ENCODE measurements at regions not wholly inside any gene's neighbourhood (a gene's known extent, or its start where the extent isn't known, plus 50 kb on each side); places are given as distances from the start of the nearest gene placed in this dataset.
A peak's percentile ranks its signal among the peaks of the same experiment; 100 is the strongest.
"Not testable (repeated sequence)": the region's sequence is repeated elsewhere in the genome, so short reads cannot be mapped to it uniquely, and the experiment has no call there.

GRCh38 chr20:19920381-19921138 lies 96.6 kb upstream of the NAA20 start:
- Histone ChIP-seq H3K27ac (no peak overlapping the region), H3K9me3 (no peaks in the 10 kb centered on the region), H3K36me3 (ENCODE audit: low read depth, missing control alignments) (no peaks in the 10 kb centered on the region), H3K4me3 (no peak overlapping the region), H3K4me1 (peaks cover 4% of the 10 kb centered on the region), H3K27me3 (no peaks in the 10 kb centered on the region)
- intact Hi-C loops (cut with DNase I; ENCODE audit: low total_unique reads) = no loop called here
- WGBS, 2 donors = 88 to 92% methylated on average over 14 of the region's 14 CpGs
- no peak for DNase-seq
- TF ChIP-seq, protein P1, sequence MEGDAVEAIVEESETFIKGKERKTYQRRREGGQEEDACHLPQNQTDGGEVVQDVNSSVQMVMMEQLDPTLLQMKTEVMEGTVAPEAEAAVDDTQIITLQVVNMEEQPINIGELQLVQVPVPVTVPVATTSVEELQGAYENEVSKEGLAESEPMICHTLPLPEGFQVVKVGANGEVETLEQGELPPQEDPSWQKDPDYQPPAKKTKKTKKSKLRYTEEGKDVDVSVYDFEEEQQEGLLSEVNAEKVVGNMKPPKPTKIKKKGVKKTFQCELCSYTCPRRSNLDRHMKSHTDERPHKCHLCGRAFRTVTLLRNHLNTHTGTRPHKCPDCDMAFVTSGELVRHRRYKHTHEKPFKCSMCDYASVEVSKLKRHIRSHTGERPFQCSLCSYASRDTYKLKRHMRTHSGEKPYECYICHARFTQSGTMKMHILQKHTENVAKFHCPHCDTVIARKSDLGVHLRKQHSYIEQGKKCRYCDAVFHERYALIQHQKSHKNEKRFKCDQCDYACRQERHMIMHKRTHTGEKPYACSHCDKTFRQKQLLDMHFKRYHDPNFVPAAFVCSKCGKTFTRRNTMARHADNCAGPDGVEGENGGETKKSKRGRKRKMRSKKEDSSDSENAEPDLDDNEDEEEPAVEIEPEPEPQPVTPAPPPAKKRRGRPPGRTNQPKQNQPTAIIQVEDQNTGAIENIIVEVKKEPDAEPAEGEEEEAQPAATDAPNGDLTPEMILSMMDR (IDR thresholded peaks at IDR 0.05) = no peak
- TF ChIP-seq POLR2A (IDR thresholded peaks at IDR 0.05) = no peak

DNA sequence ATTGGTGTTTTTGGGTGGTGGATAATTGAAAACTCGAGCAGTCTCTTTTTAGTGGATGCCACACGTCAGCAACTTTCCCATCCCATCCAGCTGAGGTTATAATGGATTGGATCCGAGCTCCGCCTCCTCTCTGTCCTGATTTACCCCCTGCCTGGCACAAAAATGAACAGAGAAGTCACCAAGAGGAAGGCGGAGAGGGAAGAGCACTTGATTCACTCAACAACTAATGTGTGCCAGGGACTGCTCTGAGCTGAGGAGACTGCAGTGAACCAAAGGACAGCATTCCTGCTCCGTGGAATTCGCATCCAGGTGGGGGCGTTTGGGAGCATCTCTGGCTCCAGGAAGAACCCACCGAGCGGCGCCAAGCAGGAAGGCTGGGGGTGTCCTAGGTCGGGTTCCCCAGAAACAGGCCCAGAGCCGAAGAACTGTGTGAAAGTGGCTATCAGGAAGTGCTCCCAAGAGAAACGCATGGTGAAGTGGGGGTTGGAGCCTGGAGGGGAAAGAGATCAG lies 95.8 kb upstream of the NAA20 start:
- no peak overlapping the region for H3K27ac ChIP-seq
- DNase-seq = no peak
- WGBS, 2 donors = 67 to 70% methylated on average over 14 of the region's 14 CpGs

DNA sequence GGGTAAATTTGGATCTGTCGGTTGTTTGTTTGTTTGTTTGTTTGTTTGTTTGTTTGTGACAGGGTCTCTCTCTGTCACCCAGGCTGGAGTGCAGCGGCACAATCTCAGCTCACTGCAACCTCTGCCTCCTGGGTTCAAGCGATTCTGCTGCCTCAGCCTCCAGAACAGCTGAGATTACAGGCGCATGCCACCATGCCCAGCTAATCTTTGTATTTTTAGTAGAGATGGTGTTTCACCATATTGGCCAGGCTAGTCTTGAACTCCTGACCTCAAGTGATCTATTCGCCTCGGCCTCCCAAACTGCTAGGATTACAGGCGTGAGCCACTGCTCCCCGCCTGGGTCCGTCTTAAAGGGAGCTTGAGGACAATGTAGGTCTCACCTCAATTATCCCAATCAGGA lies 95.3 kb upstream of the NAA20 start:
- intact Hi-C loops (cut with DNase I; ENCODE audit: low total_unique reads); H3K36me3 ChIP-seq (ENCODE audit: low read depth, missing control alignments); H3K27ac ChIP-seq; H3K4me1 ChIP-seq; H3K9me3 ChIP-seq; DNase-seq; H3K4me3 ChIP-seq; H3K27me3 ChIP-seq: not testable (repeated sequence)
- 82 to 92% methylated on average over 9 of the region's 9 CpGs for WGBS, 2 donors

More for the DNA sequence above, 95.8 kb upstream of the NAA20 start:
- H3K4me3 ChIP-seq = no peak overlapping the region
- H3K36me3 ChIP-seq (ENCODE audit: low read depth, missing control alignments) = no peaks in the 10 kb centered on the region
- H3K9me3 ChIP-seq = no peaks in the 10 kb centered on the region
- TF ChIP-seq POLR2A (IDR thresholded peaks at IDR 0.05) = no peak
- TF ChIP-seq, protein P1 (IDR thresholded peaks at IDR 0.05) = no peak
- no peaks in the 10 kb centered on the region for H3K27me3 ChIP-seq
- H3K4me1 ChIP-seq = peaks cover 4% of the 10 kb centered on the region
- intact Hi-C loops (cut with DNase I; ENCODE audit: low total_unique reads) = no loop called here

- no peak overlapping the region for H3K27ac ChIP-seq
- TF ChIP-seq, protein P1 (IDR thresholded peaks at IDR 0.05) = no peak
- no peak for TF ChIP-seq POLR2A (IDR thresholded peaks at IDR 0.05)
These were observed 94.4 kb upstream of the NAA20 start for GRCh38 chr20:19922716-19923115.

DNA sequence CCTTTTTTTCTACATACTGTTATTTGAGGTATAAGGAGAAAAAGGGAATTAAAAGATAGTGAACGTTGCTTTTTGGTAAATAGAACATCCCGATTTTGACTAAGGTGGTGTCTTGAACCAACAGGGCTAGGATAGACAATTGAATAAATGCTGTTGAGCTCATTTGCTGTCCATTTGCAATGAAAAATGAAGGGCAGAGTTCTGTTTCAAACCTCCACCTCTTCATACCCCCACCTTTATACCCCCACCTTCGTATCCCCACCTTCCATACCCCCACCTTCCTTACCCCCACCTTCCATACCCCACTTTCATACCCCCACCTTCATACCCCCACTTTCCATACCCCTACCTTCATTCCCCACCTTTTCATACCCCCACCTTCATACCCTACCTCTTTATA lies 93.4 kb upstream of the NAA20 start:
- H3K27ac ChIP-seq = no peak overlapping the region
- 77 to 91% methylated on average over 3 of the region's 3 CpGs for WGBS, 2 donors
- no peaks in the 10 kb centered on the region for H3K27me3 ChIP-seq
- TF ChIP-seq, protein P1 (IDR thresholded peaks at IDR 0.05) = no peak
- TF ChIP-seq POLR2A (IDR thresholded peaks at IDR 0.05) = no peak
- H3K4me1 ChIP-seq = peaks cover 9% of the 10 kb centered on the region
- intact Hi-C loops (cut with DNase I; ENCODE audit: low total_unique reads) = no loop called here
- no peaks in the 10 kb centered on the region for H3K36me3 ChIP-seq (ENCODE audit: low read depth, missing control alignments)
- no peak overlapping the region for H3K4me3 ChIP-seq
- no peak for DNase-seq
- no peaks in the 10 kb centered on the region for H3K9me3 ChIP-seq

More at GRCh38 chr20:19922716-19923115, 94.4 kb upstream of the NAA20 start:
- no peak overlapping the region for H3K4me3 ChIP-seq
- 43 to 53% methylated on average over 7 of the region's 7 CpGs for WGBS, 2 donors
- H3K4me1 ChIP-seq = peaks cover 11% of the 10 kb centered on the region
- peak; percentile 33 for DNase-seq
- no peaks in the 10 kb centered on the region for H3K27me3 ChIP-seq
- H3K36me3 ChIP-seq (ENCODE audit: low read depth, missing control alignments) = no peaks in the 10 kb centered on the region
- intact Hi-C loops (cut with DNase I; ENCODE audit: low total_unique reads) = no loop called here
- H3K9me3 ChIP-seq = no peaks in the 10 kb centered on the region

Measured in testis (tissue), 2 donors.